22Rv1 (cell line): ENCODE measurements at regions not wholly inside any gene's neighbourhood (a gene's known extent, or its start where the extent isn't known, plus 50 kb on each side); places are given as distances from the start of the nearest gene placed in this dataset.

Source experiments
- ZFX ChIP-seq: fragments of 450-650 bp; IDR thresholded peaks from 2 replicates; pipeline ENCODE4 v1.6.1; 2017; ENCODE audit warnings: antibody characterized with exemption, borderline replicate concordance
- TF ChIP-seq, protein P1 (sequence below): fragments of 450-650 bp; IDR thresholded peaks from 2 replicates; pipeline ENCODE4 v1.5.1; 2017; ENCODE audit warnings: mild to moderate bottlenecking

DNA sequence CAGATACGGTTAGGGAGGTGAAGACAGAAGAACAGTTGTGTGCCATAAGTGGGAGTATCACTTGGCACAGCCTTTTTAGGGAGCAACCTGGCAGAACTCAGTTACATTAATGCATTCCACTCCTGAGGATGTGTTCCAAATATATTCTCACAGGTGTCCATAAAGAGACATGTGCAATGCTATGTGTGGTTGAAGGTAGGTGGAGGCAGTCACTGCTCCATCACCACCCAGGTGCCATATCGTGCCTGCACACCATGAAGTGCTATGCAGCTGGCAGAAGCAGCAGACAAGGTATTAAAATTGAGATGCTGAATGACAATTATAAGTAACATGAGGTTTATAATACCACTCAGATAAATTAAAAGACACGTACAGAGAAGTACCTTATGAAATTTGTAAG lies 248.0 kb upstream of the SFRP2 start:
- TF ChIP-seq, protein P1, sequence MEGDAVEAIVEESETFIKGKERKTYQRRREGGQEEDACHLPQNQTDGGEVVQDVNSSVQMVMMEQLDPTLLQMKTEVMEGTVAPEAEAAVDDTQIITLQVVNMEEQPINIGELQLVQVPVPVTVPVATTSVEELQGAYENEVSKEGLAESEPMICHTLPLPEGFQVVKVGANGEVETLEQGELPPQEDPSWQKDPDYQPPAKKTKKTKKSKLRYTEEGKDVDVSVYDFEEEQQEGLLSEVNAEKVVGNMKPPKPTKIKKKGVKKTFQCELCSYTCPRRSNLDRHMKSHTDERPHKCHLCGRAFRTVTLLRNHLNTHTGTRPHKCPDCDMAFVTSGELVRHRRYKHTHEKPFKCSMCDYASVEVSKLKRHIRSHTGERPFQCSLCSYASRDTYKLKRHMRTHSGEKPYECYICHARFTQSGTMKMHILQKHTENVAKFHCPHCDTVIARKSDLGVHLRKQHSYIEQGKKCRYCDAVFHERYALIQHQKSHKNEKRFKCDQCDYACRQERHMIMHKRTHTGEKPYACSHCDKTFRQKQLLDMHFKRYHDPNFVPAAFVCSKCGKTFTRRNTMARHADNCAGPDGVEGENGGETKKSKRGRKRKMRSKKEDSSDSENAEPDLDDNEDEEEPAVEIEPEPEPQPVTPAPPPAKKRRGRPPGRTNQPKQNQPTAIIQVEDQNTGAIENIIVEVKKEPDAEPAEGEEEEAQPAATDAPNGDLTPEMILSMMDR, result no peak
- TF ChIP-seq ZFX, result no peak
